OCI-LY7 (cell line): ENCODE measurements at regions not wholly inside any gene's neighbourhood (a gene's known extent, or its start where the extent isn't known, plus 50 kb on each side); places are given as distances from the start of the nearest gene placed in this dataset.
"Not testable (repeated sequence)": the region's sequence is repeated elsewhere in the genome, so short reads cannot be mapped to it uniquely, and the experiment has no call there.

ENCODE experiments used
- BruUV-seq: library from RNA; stranded (reverse); fragments of 400-500 nt; replicated peaks from 2 replicates; lab custom pipeline; 2021; lab: Mats Ljungman, UMichigan
- CTCF ChIA-PET: fragments of 300-600 bp; sonication (Branson Sonifier 250); formaldehyde crosslinking; loops from one replicate; lab custom pipeline; 2022; ENCODE audit warnings: antibody characterized with exemption; ENCODE audit not compliant: unreplicated experiment; lab: Charles Lee
- POLR2A ChIA-PET: fragments of 300-600 bp; sonication (Branson Sonifier 250); formaldehyde crosslinking; loops from one replicate; lab custom pipeline; 2022; ENCODE audit warnings: antibody characterized with exemption; lab: Charles Lee
- DNase-seq: peaks from one replicate; pipeline ENCODE4 v3.0.0-alpha.2; 2015; ENCODE audit warnings: low spot score
- H2AFZ ChIP-seq: fragments of 200-600 bp; sonication (generic), shearing (Covaris generic); 2 replicates; pipeline ENCODE4 v1.6.1; 2014; ENCODE audit warnings: mild to moderate bottlenecking, antibody characterized with exemption, low read length, moderate library complexity
- H3K27ac ChIP-seq: fragments of 200-600 bp; sonication (generic); 2 replicates; pipeline ENCODE4 v1.5.1; 2014; ENCODE audit warnings: mixed run types, low read depth, mild to moderate bottlenecking, moderate library complexity, low read length, inconsistent platforms; ENCODE audit not compliant: poor library complexity, severe bottlenecking
- H3K36me3 ChIP-seq: fragments of 200-600 bp; sonication (generic); 2 replicates; pipeline ENCODE4 v1.6.1; 2014; ENCODE audit warnings: mild to moderate bottlenecking, antibody characterized with exemption, low read length, moderate library complexity, mixed read lengths; ENCODE audit not compliant: insufficient read depth
- H3K4me1 ChIP-seq: fragments of 200-600 bp; sonication (generic); 2 replicates; pipeline ENCODE4 v1.5.1; 2014; ENCODE audit warnings: mild to moderate bottlenecking, low read length; ENCODE audit not compliant: insufficient read depth, poor library complexity, severe bottlenecking
- H3K4me2 ChIP-seq: fragments of 200-600 bp; sonication (generic); 2 replicates; pipeline ENCODE4 v1.6.1; 2014; ENCODE audit warnings: mild to moderate bottlenecking, low read length
- H3K4me3 ChIP-seq: fragments of 200-600 bp; sonication (generic); 2 replicates; pipeline ENCODE4 v1.5.1; 2014; ENCODE audit warnings: mild to moderate bottlenecking, low read depth, low read length; ENCODE audit not compliant: poor library complexity, severe bottlenecking
- H3K79me2 ChIP-seq: fragments of 200-600 bp; sonication (generic); 2 replicates; pipeline ENCODE4 v1.6.1; 2016; ENCODE audit warnings: low read depth, mild to moderate bottlenecking, low read length, moderate library complexity, mixed read lengths; ENCODE audit not compliant: insufficient read depth
- H3K9me2 ChIP-seq: fragments of 200-600 bp; sonication (generic); 2 replicates; pipeline ENCODE4 v1.6.1; 2016; ENCODE audit warnings: mild to moderate bottlenecking, low read length, mixed read lengths; ENCODE audit not compliant: insufficient read depth
- H3K9me3 ChIP-seq: fragments of 200-600 bp; sonication (generic); 2 replicates; pipeline ENCODE4 v1.6.1; 2014; ENCODE audit warnings: mild to moderate bottlenecking, mixed run types, low read length, mixed read lengths
- H4K20me1 ChIP-seq: fragments of 200-600 bp; sonication (generic); 2 replicates; pipeline ENCODE4 v1.6.1; 2014; ENCODE audit warnings: mild to moderate bottlenecking, antibody characterized with exemption, low read length, moderate library complexity, mixed read lengths; ENCODE audit not compliant: insufficient read depth
- CTCF ChIP-seq: fragments of 200-600 bp; sonication (generic); conservative IDR thresholded peaks from 2 replicates; pipeline ENCODE4 v1.5.1; 2014; ENCODE audit warnings: mild to moderate bottlenecking, antibody characterized with exemption, low read length, moderate library complexity, mixed read lengths
- EZH2phosphoT487 ChIP-seq: fragments of 200-600 bp; sonication (generic); IDR thresholded peaks from 2 replicates; pipeline ENCODE4 v1.6.1; 2018; ENCODE audit warnings: low read depth, borderline replicate concordance, mild to moderate bottlenecking, mixed run types, antibody characterized with exemption, low read length, moderate library complexity, mixed read lengths
- intact Hi-C: fragments of 100-400 bp; cut with micrococcal nuclease; formaldehyde crosslinking; loops from one replicate; pipeline ENCODE4 v1.10.0; 2022; ENCODE audit not compliant: unreplicated experiment

GRCh38 chr3:181604267-181604666 lies 107.5 kb upstream of the SOX2 start:
- no peak for DNase-seq
- no peaks in the 10 kb centered on the region for H3K79me2 ChIP-seq
- H2AFZ ChIP-seq = no peak overlapping the region
- TF ChIP-seq CTCF (no peak), EZH2phosphoT487 (no peak)
- no peaks in the 10 kb centered on the region for H3K9me2 ChIP-seq
- H3K9me3 ChIP-seq = no peaks in the 10 kb centered on the region
- ChIA-PET CTCF (no interaction called here), POLR2A (interaction anchor here (0.8 to 1.7 kb wide), 3 partner anchors 14 to 248 kb away, joined by 3 to 4 read pairs (median 3); no protein-coding TSS in a partner anchor)
- no peaks in the 10 kb centered on the region for H3K4me1 ChIP-seq
- no TSS peak for BruUV-seq
- intact Hi-C loops = no loop called here
- H3K4me3 ChIP-seq = no peak overlapping the region
- no peaks in the 10 kb centered on the region for H4K20me1 ChIP-seq
- no peaks in the 10 kb centered on the region for H3K36me3 ChIP-seq
- no peak overlapping the region for H3K4me2 ChIP-seq
- no peak overlapping the region for H3K27ac ChIP-seq

GRCh38 chr3:181596126-181596525 lies 115.6 kb upstream of the SOX2 start:
- POLR2A ChIA-PET = interaction anchor here (0.6 kb wide), 1 partner anchor 689 kb away, joined by 3 read pairs; no protein-coding TSS in a partner anchor
- no peak for DNase-seq

DNA sequence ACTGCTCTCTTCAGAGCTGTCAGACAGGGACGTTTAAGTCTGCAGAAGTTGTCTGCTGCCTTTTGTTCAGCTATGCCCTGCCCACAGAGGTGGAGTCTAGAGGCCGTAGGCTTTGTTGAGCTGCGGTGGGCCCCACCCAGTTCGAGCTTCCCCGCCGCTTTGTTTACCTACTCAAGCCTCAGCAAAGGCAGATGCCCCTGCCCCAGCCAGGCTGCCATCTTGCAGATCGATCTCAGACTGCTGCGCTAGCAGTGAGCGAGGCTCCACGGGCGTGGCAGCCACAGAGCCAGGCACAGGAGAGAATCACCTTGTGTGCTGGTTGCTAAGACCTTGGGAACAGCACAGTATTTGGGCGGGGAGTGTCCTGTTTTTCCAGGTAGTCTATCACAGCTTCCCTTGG lies 120.8 kb upstream of the SOX2 start:
- H3K4me1 ChIP-seq, H2AFZ ChIP-seq, POLR2A ChIA-PET, BruUV-seq, H3K79me2 ChIP-seq, DNase-seq, H3K4me2 ChIP-seq, H3K36me3 ChIP-seq, H3K4me3 ChIP-seq, intact Hi-C loops, H4K20me1 ChIP-seq, H3K9me2 ChIP-seq, H3K9me3 ChIP-seq, H3K27ac ChIP-seq: not testable (repeated sequence)
- CTCF ChIA-PET = interaction anchor here (0.5 kb wide), 1 partner anchor 1924 kb away, joined by 3 read pairs; no protein-coding TSS in a partner anchor

More at GRCh38 chr3:181596126-181596525, 115.6 kb upstream of the SOX2 start:
- no peak for TF ChIP-seq CTCF
- TF ChIP-seq EZH2phosphoT487 = no peak
- Histone ChIP-seq H3K27ac (no peak overlapping the region), H3K4me3 (no peak overlapping the region), H3K4me2 (no peak overlapping the region), H3K79me2 (no peaks in the 10 kb centered on the region), H2AFZ (no peak overlapping the region), H3K4me1 (no peaks in the 10 kb centered on the region), H4K20me1 (no peaks in the 10 kb centered on the region), H3K9me3 (no peaks in the 10 kb centered on the region), H3K9me2 (no peaks in the 10 kb centered on the region), H3K36me3 (no peaks in the 10 kb centered on the region)
- intact Hi-C loops = no loop called here
- no TSS peak for BruUV-seq
- CTCF ChIA-PET = no interaction called here
